Osteocyte (in vitro differentiated cells): ENCODE measurements at regions not wholly inside any gene's neighbourhood (a gene's known extent, or its start where the extent isn't known, plus 50 kb on each side); places are given as distances from the start of the nearest gene placed in this dataset.

Source experiments
- DNase-seq: peaks from one replicate; pipeline ENCODE4 v3.0.0; 2021; ENCODE audit warnings: mixed read lengths; ENCODE audit not compliant: unreplicated experiment; ENCODE audit errors: extremely low spot score
- H3K27ac Mint-ChIP-seq: one replicate; pipeline ENCODE4 v1.8.0; 2021; ENCODE audit warnings: mild to moderate bottlenecking, mixed read lengths; ENCODE audit not compliant: unreplicated experiment
- H3K27me3 Mint-ChIP-seq: one replicate; pipeline ENCODE4 v1.8.0; 2021; ENCODE audit warnings: mixed read lengths; ENCODE audit not compliant: unreplicated experiment
- H3K36me3 Mint-ChIP-seq: one replicate; pipeline ENCODE4 v1.8.0; 2021; ENCODE audit warnings: mixed read lengths; ENCODE audit not compliant: unreplicated experiment
- H3K4me1 Mint-ChIP-seq: one replicate; pipeline ENCODE4 v1.8.0; 2021; ENCODE audit warnings: mixed read lengths; ENCODE audit not compliant: unreplicated experiment
- H3K4me3 Mint-ChIP-seq: one replicate; pipeline ENCODE4 v1.8.0; 2021; ENCODE audit warnings: mild to moderate bottlenecking, moderate library complexity, mixed read lengths; ENCODE audit not compliant: unreplicated experiment
- H3K9me3 Mint-ChIP-seq: one replicate; pipeline ENCODE4 v1.8.0; 2021; ENCODE audit warnings: mixed read lengths; ENCODE audit not compliant: unreplicated experiment
- CTCF ChIP-seq: fragments of 200-600 bp; sonication (generic); IDR thresholded peaks from 2 replicates; pipeline ENCODE4 v1.5.0; 2021; ENCODE audit warnings: antibody characterized with exemption, mild to moderate bottlenecking, moderate library complexity

- Mint-ChIP-seq H3K36me3 (peaks cover 2% of the 10 kb centered on the region), H3K27ac (no peak overlapping the region), H3K4me1 (no peaks in the 10 kb centered on the region), H3K27me3 (no peaks in the 10 kb centered on the region), H3K4me3 (no peak overlapping the region), H3K9me3 (peaks cover 49% of the 10 kb centered on the region)
- TF ChIP-seq CTCF, result no peak
- no peak for DNase-seq
Observed at GRCh38 chr18:78620326-78620725, 359.3 kb upstream of the SALL3 start.

- H3K4me3 Mint-ChIP-seq, result no peak overlapping the region
- no peak for DNase-seq
Observed at GRCh38 chr18:78621141-78621755, 358.4 kb upstream of the SALL3 start.

GRCh38 chr18:78622251-78622906 lies 357.2 kb upstream of the SALL3 start:
- H3K27me3 Mint-ChIP-seq, result no peaks in the 10 kb centered on the region

More at GRCh38 chr18:78621141-78621755, 358.4 kb upstream of the SALL3 start:
- peaks cover 50% of the 10 kb centered on the region for H3K9me3 Mint-ChIP-seq
- no peaks in the 10 kb centered on the region for H3K4me1 Mint-ChIP-seq
- no peaks in the 10 kb centered on the region for H3K27me3 Mint-ChIP-seq
- H3K27ac Mint-ChIP-seq, result no peak overlapping the region
- no peak for TF ChIP-seq CTCF
- peaks cover 2% of the 10 kb centered on the region for H3K36me3 Mint-ChIP-seq

GRCh38 chr18:78622907-78623541 lies 356.6 kb upstream of the SALL3 start:
- no peak overlapping the region for H3K4me3 Mint-ChIP-seq
- H3K27me3 Mint-ChIP-seq, result no peaks in the 10 kb centered on the region
- H3K27ac Mint-ChIP-seq, result no peak overlapping the region
- H3K4me1 Mint-ChIP-seq, result no peaks in the 10 kb centered on the region
- H3K36me3 Mint-ChIP-seq, result peaks cover 3% of the 10 kb centered on the region
- no peak for DNase-seq
- H3K9me3 Mint-ChIP-seq, result peaks cover 39% of the 10 kb centered on the region
- no peak for TF ChIP-seq CTCF

More at GRCh38 chr18:78622251-78622906, 357.2 kb upstream of the SALL3 start:
- no peak for DNase-seq
- Mint-ChIP-seq H3K9me3 (peaks cover 43% of the 10 kb centered on the region), H3K27ac (no peak overlapping the region), H3K36me3 (peaks cover 3% of the 10 kb centered on the region), H3K4me1 (no peaks in the 10 kb centered on the region), H3K4me3 (no peak overlapping the region)
- no peak for TF ChIP-seq CTCF

GRCh38 chr18:78624646-78625279 lies 354.9 kb upstream of the SALL3 start:
- H3K27me3 Mint-ChIP-seq, result no peaks in the 10 kb centered on the region

More at GRCh38 chr18:78624646-78625279, 354.9 kb upstream of the SALL3 start:
- DNase-seq, result no peak
- Mint-ChIP-seq H3K9me3 (peaks cover 33% of the 10 kb centered on the region), H3K27ac (no peak overlapping the region), H3K4me3 (no peak overlapping the region), H3K4me1 (no peaks in the 10 kb centered on the region), H3K36me3 (peaks cover 3% of the 10 kb centered on the region)
- no peak for TF ChIP-seq CTCF
